Dedifferentiated amniotic fluid mesenchymal stem cell (primary cell): ENCODE measurements at regions not wholly inside any gene's neighbourhood (a gene's known extent, or its start where the extent isn't known, plus 50 kb on each side); places are given as distances from the start of the nearest gene placed in this dataset.

ENCODE experiments used
- DNase-seq: peaks from one replicate; pipeline ENCODE4 v3.0.0-alpha.2; 2016; ENCODE audit errors: extremely low spot score

DNA sequence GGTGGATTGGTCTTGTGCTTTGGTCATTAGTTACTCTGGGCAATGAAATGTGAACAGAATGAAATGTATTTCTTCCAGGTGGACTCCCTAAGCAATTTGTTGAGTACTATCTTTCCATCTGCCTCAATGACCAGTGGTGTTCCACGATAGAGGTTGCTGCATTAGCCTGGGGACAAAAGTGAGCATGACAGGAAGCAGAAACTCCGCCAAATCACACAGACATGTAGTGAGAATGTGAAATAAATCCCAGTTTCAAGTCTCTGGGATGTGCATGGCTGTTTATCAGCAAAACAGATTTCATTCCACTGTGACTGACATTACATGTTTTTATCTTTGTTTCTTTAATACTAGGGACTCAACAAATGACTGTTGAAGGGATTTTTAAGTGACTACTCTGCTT, 63.3 kb upstream of the DCBLD2 start:
- DNase-seq, result no peak

DNA sequence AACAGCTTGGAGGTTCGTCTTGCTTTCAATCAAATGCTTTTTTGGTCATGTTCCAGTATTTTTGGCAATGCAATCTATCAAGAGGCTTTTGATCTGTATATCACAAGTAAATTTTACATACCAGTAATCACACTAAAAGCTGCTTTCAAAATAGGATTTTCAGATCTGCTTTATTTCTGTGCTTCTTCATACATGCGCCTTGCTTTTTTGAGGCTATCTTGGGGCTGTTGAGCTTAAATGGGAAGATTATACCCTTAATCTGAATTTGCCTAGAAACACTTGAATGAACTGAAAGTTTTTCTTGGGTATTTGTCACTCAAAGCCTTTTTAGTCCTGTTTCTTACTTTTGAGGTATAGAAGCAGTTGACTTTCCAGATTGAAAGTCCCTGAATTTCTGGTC, 62.1 kb upstream of the DCBLD2 start:
- DNase-seq, result no peak

DNA sequence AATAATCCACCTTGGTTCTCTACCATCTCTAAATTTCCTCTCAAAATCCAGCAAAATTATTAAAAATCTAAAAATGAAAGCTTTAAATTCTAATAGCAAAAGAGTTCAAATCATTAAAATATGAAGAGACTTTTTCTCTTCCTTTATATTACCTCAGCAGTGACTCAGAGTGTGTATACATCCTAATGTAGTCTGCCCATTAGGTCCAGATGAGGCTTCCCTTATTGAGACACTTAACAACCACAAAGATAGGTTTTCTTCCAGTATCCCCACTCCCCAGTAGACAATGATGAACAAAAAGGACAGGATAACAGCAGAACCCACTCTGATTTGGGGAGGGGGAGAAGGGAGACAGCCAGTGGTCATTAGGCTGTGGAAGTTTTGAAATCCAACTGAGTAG, 61.5 kb upstream of the DCBLD2 start:
- no peak for DNase-seq

DNA sequence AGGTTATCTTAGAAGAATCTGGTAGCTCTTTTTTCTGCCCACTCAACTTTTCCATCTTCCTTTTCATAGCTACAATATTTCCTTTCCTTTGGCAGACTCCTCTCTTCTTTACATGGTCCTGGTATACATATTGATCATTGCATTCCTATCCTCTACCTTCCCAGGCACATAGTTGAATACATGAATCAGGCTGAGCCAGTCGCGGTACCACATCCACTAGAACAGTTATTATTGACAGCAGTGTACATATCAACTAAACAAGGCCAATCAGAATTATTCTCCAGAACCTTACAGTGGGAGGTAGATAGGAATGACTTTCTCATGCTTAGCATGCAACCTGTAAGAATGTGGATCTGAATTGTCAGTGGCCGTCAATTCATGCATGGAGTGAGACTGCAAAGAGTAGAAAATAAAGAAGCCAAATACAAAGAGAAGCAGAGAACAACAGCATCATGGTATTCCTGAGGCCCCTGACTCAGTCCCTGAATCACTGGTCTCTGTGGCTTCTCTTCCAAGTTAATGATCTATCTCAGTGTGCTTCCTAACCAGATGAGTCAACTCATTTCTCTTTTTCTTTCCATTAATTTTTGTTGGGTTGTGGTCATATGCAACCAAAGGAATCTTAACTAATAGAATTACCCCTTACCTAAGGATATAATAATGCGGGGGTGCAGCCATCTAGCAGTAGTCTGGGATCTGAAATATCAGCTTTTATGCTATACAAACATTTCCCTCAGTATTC, 60.9 kb upstream of the DCBLD2 start:
- DNase-seq, result no peak

DNA sequence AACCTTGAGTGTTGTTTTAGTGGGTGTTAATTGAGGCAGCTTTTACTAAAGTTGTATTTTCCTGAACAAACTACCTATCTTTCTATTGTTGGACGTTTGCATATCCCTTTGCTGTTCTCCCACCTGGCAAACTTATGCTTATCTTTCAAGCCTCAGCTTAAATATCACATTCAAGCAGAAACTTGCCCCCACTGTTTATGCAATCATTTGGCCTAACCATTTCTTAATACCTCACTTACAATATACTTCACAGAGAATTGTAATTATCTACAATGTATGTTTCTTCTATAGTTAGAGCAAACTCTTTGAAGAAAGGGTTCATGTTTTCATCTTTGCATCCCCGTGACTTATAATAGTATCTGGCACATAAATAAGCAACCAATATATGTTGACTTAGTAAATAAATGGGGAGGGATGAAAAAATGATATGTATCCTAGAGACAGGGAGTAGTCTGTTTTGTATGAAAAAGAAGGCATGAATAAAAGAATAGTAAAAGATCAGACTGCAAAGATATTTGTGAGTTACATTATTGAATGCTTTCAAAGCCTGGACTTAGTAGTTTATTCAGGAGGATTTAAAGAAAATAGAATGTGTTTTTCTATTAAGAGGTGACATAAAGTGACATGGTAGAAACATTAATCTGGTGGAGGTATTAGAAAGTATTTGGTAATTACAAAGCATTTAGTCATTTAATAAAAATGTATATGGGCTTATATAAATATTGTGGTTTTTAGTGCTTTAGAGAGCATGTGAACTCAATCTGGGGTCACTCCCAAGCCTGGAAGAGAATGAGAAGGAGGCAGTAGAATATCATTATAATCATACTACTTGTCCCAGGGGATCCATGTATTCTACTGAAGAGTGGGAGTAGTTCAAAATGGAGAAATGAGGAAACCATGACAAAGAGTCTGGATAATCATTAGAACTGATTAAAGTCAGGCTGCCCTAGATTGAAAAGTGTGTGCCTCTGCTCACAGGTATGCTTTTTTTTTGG, 60.0 kb upstream of the DCBLD2 start:
- no peak for DNase-seq

DNA sequence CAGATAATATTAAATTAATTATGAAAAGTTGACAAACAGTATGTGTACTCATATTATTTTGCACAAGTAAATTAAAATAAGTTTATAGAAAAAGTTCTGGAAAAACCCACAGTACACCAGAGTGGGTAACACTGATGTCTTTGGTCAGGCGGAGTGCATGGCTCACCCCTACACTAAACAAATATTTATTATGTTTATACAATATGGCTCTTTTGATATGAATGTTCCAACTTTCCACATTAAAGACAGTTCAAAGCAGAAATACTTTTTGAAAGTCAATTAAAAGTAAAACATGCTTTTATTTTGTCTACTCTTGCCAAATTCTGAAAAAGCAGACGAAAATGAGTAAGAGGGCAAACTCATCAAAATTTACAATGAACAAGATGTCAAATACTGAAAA, 56.2 kb upstream of the DCBLD2 start:
- DNase-seq, result no peak

DNA sequence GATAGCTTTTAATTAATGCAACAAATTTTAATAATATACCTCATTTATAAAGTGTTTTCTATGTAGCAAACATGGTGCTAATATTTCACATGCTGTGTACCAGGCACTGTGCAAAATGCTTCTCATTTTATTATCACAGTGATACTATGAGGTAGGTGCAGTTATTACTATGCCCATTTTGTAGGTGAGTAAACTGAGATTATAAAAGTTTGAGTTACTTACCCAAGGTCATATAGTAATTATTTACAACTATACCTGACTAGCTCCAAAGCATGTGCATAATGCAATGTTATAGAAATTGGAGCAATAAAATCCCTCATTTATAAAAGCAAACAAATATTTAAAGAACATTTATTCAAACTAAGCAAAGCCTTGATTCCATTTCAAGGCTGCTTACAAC, 54.5 kb upstream of the DCBLD2 start:
- no peak for DNase-seq

DNA sequence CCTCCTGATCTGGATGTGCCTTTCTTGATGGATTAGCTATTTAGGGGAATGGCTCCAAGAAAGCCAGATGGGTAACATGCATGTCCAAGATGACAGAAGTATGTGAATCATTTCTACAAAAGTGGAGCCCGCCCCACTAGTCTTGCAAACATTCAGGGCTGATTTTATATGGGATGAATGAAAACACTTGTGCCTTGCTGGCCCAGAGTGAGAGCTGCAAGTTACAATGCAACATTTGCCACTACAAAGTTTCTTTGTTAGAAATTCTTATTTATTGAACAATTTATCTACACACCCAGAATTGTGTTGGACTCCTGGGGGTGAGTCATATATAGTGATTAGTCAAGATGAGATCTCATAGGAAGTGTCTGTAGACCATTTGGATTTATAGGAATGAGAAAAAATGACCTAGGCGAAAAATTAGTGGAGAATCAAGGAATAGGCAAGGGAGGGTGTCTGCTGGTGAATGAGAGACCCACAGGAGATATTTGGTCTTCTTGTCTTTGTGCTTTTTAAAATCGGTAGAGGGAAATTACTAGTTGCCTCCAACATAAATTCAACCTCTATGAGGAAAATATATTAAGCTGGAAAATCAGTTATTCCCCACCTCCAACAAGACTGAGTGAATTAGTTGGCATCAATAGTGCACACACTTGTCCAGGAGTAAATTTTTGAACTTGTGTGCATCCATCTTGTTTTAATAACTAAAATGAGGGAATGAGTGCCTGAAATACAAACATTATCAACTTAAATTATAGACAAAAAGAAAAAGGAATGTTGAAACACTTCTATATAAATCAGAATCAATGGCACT, 53.5 kb upstream of the DCBLD2 start:
- DNase-seq, result no peak

DNA sequence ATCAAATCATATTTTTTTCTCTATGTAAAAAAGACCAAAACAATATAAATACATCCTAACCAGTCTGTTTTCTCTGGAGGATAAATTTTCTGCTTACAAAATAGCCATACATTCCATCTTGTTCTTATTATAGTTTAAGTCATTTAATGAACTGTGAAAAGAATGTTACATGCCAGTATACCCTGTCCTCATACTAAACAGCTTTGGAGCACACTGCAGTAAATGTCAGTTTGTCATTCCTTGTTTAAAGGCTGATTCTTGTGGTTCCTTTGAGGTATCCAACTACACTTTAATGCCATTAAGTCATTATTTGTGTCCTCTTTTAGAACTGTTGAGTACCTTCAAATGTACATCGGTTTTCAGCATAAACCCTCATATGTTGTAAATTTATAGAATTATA, 52.7 kb upstream of the DCBLD2 start:
- no peak for DNase-seq

DNA sequence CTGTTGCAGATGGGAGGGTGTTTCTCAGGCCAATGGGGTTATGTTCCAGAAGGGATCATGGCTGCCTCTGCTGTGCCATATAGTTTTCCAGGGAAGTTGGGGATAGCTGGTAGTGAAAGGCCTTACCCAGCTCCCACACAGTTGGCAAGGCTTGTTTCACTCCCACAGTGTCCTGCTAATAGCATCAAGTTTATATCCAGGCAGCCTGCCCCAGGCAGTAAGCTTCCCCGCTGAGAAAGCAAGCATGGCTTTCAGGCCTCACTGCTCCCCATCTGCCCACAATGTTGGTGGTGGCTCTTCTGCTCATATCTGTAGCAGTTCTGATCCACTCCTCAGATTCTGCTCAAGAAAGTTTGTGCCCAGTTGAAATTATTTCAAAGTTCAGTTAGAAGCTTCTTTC, 50.9 kb upstream of the DCBLD2 start:
- DNase-seq, result no peak
